Common myeloid progenitor, CD34-positive (primary cell): ENCODE measurements at regions not wholly inside any gene's neighbourhood (a gene's known extent, or its start where the extent isn't known, plus 50 kb on each side); places are given as distances from the start of the nearest gene placed in this dataset.

Experiments used
- CTCF ChIA-PET: fragments of 350-600 bp; sonication (Branson Sonifier 250); formaldehyde crosslinking; loops from one replicate; lab custom pipeline; 2021; ENCODE audit warnings: antibody characterized with exemption; lab: Charles Lee
- POLR2A ChIA-PET: fragments of 350-600 bp; sonication (Branson Sonifier 250); formaldehyde crosslinking; loops from one replicate; lab custom pipeline; 2021; ENCODE audit warnings: antibody characterized with exemption; lab: Charles Lee
- DNase-seq, 3 donors: peaks; one replicate each; pipeline versions ENCODE4 v3.0.0 to v3.0.0-alpha.2; 2013
- H3K27ac ChIP-seq, 2 experiments: 1 replicate in 1 of 2; 2 replicates in 1 of 2; pipeline ENCODE4 v1.7.0; 2013; ENCODE audit warnings: inconsistent platforms in 2 of 2, low read length in 2 of 2, mild to moderate bottlenecking in 2 of 2, low read depth in 1 of 2, moderate library complexity in 1 of 2; ENCODE audit not compliant: severe bottlenecking in 2 of 2, insufficient read depth in 1 of 2, poor library complexity in 1 of 2
- H3K27me3 ChIP-seq, 5 experiments: replicated peaks in 2 of 5; 1 replicate in 3 of 5; 2 replicates in 2 of 5; pipeline versions ENCODE4 v1.6.1 to v1.7.0; 2013; ENCODE audit warnings: low read length in 4 of 5, mild to moderate bottlenecking in 2 of 5, moderate library complexity in 2 of 5, inconsistent platforms in 1 of 5; ENCODE audit not compliant: insufficient read depth in 5 of 5, control insufficient read depth in 4 of 5
- H3K36me3 ChIP-seq, 4 experiments: 1 replicate in 2 of 4; 2 replicates in 2 of 4; pipeline versions ENCODE4 v1.6.1 to v1.7.0; 2013; ENCODE audit warnings: low read length in 3 of 4, control low read depth in 1 of 4, mild to moderate bottlenecking in 1 of 4; ENCODE audit not compliant: control insufficient read depth in 4 of 4, insufficient read depth in 4 of 4
- H3K4me1 ChIP-seq, 4 experiments: 1 replicate in 3 of 4; 2 replicates in 1 of 4; pipeline versions ENCODE4 v1.6.1 to v1.7.1; 2013; ENCODE audit warnings: low read length in 3 of 4, mild to moderate bottlenecking in 3 of 4, control low read depth in 1 of 4, inconsistent platforms in 1 of 4, moderate library complexity in 1 of 4; ENCODE audit not compliant: control insufficient read depth in 4 of 4, insufficient read depth in 4 of 4; ENCODE audit errors: control extremely low read depth in 1 of 4
- H3K4me3 ChIP-seq, 7 experiments: 1 replicate in 4 of 7; 2 replicates in 3 of 7; pipeline versions ENCODE4 v1.5.1 to v1.7.0; 2013; ENCODE audit warnings: mild to moderate bottlenecking in 7 of 7, low read length in 6 of 7, moderate library complexity in 6 of 7, inconsistent platforms in 2 of 7, low read depth in 2 of 7, control low read depth in 1 of 7; ENCODE audit not compliant: insufficient read depth in 4 of 7, control insufficient read depth in 1 of 7; ENCODE audit errors: extremely low read depth in 1 of 7
- H3K9me3 ChIP-seq, 5 experiments: 1 replicate in 4 of 5; 2 replicates in 1 of 5; pipeline versions ENCODE4 v1.6.1 to v1.7.1; 2013; ENCODE audit warnings: low read length in 4 of 5, mild to moderate bottlenecking in 2 of 5, inconsistent platforms in 1 of 5, low read depth in 1 of 5, moderate library complexity in 1 of 5; ENCODE audit not compliant: control insufficient read depth in 4 of 5, insufficient read depth in 2 of 5; ENCODE audit errors: control extremely low read depth in 1 of 5
- WGBS: methylation state at CpG from one replicate; pipeline ENCODE4 v1.1.5; 2013; ENCODE audit not compliant: insufficient coverage; 5-methylcytosine and 5-hydroxymethylcytosine counted together

GRCh38 chr2:62577994-62578781, 72.2 kb upstream of the TMEM17 start:
- Histone ChIP-seq H3K27me3 (no peaks in the 10 kb centered on the region), H3K4me3 (no peak overlapping the region), H3K36me3 (no peaks in the 10 kb centered on the region), H3K9me3 (no peaks in the 10 kb centered on the region), H3K27ac (no peak overlapping the region), H3K4me1 (no peaks in the 10 kb centered on the region)
- WGBS = 100% methylated on average over 2 of the region's 2 CpGs
- DNase-seq = no peak
- CTCF ChIA-PET = no interaction called here
- POLR2A ChIA-PET = interaction anchor here (0.8 kb wide), 1 partner anchor 10 kb away, joined by 3 read pairs; no protein-coding TSS in a partner anchor

GRCh38 chr2:62576276-62576939, 70.4 kb upstream of the TMEM17 start:
- Histone ChIP-seq H3K9me3 (no peaks in the 10 kb centered on the region), H3K27ac (no peak overlapping the region), H3K4me3 (no peak overlapping the region), H3K27me3 (peaks cover 0 to 12% (median under 1%) of the 10 kb centered on the region in 5 experiments), H3K4me1 (peaks cover 0 to under 1% (median 0%) of the 10 kb centered on the region in 4 experiments), H3K36me3 (no peaks in the 10 kb centered on the region)
- DNase-seq = no peak
- 100% methylated on average over 1 of the region's 2 CpGs for WGBS
- ChIA-PET POLR2A (no interaction called here), CTCF (no interaction called here)

- CTCF ChIA-PET = no interaction called here
- peaks cover 5 to 25% (median 6%) of the 10 kb centered on the region in 5 experiments for H3K27me3 ChIP-seq
- no peaks in the 10 kb centered on the region for H3K36me3 ChIP-seq
- H3K4me1 ChIP-seq = peaks cover 0 to 8% (median 6%) of the 10 kb centered on the region in 4 experiments
- DNase-seq = peak in 1 of 3 donors; percentile 35
- no peak overlapping the region for H3K27ac ChIP-seq
- H3K4me3 ChIP-seq = no peak overlapping the region
- POLR2A ChIA-PET = no interaction called here
- no peaks in the 10 kb centered on the region for H3K9me3 ChIP-seq
Observed at GRCh38 chr2:62573936-62574335, 67.9 kb upstream of the TMEM17 start.

GRCh38 chr2:62573137-62573731, 67.2 kb upstream of the TMEM17 start:
- no peaks in the 10 kb centered on the region for H3K9me3 ChIP-seq
- ChIA-PET POLR2A (no interaction called here), CTCF (no interaction called here)
- no peak overlapping the region for H3K27ac ChIP-seq
- H3K4me1 ChIP-seq = peaks cover 0 to 8% (median 6%) of the 10 kb centered on the region in 4 experiments
- peaks cover 5 to 25% (median 6%) of the 10 kb centered on the region in 5 experiments for H3K27me3 ChIP-seq
- no peaks in the 10 kb centered on the region for H3K36me3 ChIP-seq
- no peak overlapping the region for H3K4me3 ChIP-seq
- no CpG with 5 or more reads among the region's 4 CpGs for WGBS
- no peak for DNase-seq

GRCh38 chr2:62570861-62571698, 65.1 kb upstream of the TMEM17 start:
- peaks cover 5 to 25% (median 6%) of the 10 kb centered on the region in 5 experiments for H3K27me3 ChIP-seq
- 2% methylated on average over 14 of the region's 35 CpGs for WGBS
- H3K4me1 ChIP-seq = peaks cover 0 to 8% (median 6%) of the 10 kb centered on the region in 4 experiments
- peak overlapping the region in 5 of 7 experiments; percentile 27 to 71 (median 54) for H3K4me3 ChIP-seq
- no peaks in the 10 kb centered on the region for H3K9me3 ChIP-seq
- H3K27ac ChIP-seq = no peak overlapping the region
- ChIA-PET POLR2A (no interaction called here), CTCF (no interaction called here)
- DNase-seq = peak; percentile 18 to 66 (median 46)
- no peaks in the 10 kb centered on the region for H3K36me3 ChIP-seq

- DNase-seq = no peak
- Histone ChIP-seq H3K27ac (no peak overlapping the region), H3K27me3 (peaks cover 5 to 25% (median 6%) of the 10 kb centered on the region in 5 experiments), H3K9me3 (no peaks in the 10 kb centered on the region), H3K4me1 (peaks cover 0 to 8% (median 6%) of the 10 kb centered on the region in 4 experiments), H3K4me3 (peak overlapping the region in 2 of 7 experiments; percentile 54 to 71), H3K36me3 (no peaks in the 10 kb centered on the region)
- ChIA-PET CTCF (no interaction called here), POLR2A (no interaction called here)
- WGBS = 57% methylated on average over 16 of the region's 23 CpGs
Observed at GRCh38 chr2:62569907-62570841, 64.2 kb upstream of the TMEM17 start.
